Stimulated activated naive CD4-positive, alpha-beta T cell (primary cell): ENCODE measurements at regions not wholly inside any gene's neighbourhood (a gene's known extent, or its start where the extent isn't known, plus 50 kb on each side); places are given as distances from the start of the nearest gene placed in this dataset.
"Not testable (repeated sequence)": the region's sequence is repeated elsewhere in the genome, so short reads cannot be mapped to it uniquely, and the experiment has no call there.

ENCODE experiments used
- DNase-seq, 6 experiments: peaks; one replicate each; lab custom pipeline; 2025; lab: John Stamatoyannopoulos, UW

- DNase-seq = no peak
These were observed 892.5 kb upstream of the EYS start for GRCh38 chr6:66599541-66599940.

- no peak for DNase-seq
These were observed 871.3 kb upstream of the EYS start for GRCh38 chr6:66578362-66578761.

- no peak for DNase-seq
These were observed 861.2 kb upstream of the EYS start for GRCh38 chr6:66568271-66568670.

GRCh38 chr6:66561479-66561878 is 854.5 kb upstream of the EYS start:
- DNase-seq = no peak

GRCh38 chr6:66558189-66558588 is 851.2 kb upstream of the EYS start:
- DNase-seq = no peak

GRCh38 chr6:66556936-66557335 is 849.9 kb upstream of the EYS start:
- DNase-seq = no peak

GRCh38 chr6:66555082-66555481 is 848.1 kb upstream of the EYS start:
- DNase-seq = no peak

GRCh38 chr6:66553441-66553840 is 846.4 kb upstream of the EYS start:
- no peak for DNase-seq

GRCh38 chr6:66538551-66539135 is 831.6 kb upstream of the EYS start:
- no peak for DNase-seq

GRCh38 chr6:66533921-66534404 is 826.9 kb upstream of the EYS start:
- DNase-seq = no peak

- no peak for DNase-seq
These were observed 819.0 kb upstream of the EYS start for GRCh38 chr6:66526061-66526460.

GRCh38 chr6:66522864-66523263 is 815.8 kb upstream of the EYS start:
- no peak for DNase-seq

- no peak for DNase-seq
These were observed 809.4 kb upstream of the EYS start for GRCh38 chr6:66516377-66516776.

GRCh38 chr6:66508433-66508832 is 801.4 kb upstream of the EYS start:
- DNase-seq = no peak

GRCh38 chr6:66499851-66500250 is 792.8 kb upstream of the EYS start:
- no peak for DNase-seq

GRCh38 chr6:66496659-66497058 is 789.6 kb upstream of the EYS start:
- no peak for DNase-seq

- DNase-seq = not testable (repeated sequence)
These were observed 787.6 kb upstream of the EYS start for GRCh38 chr6:66494643-66495042.

- DNase-seq = no peak
These were observed 782.4 kb upstream of the EYS start for GRCh38 chr6:66489269-66489987.

GRCh38 chr6:66481216-66481615 is 774.2 kb upstream of the EYS start:
- no peak for DNase-seq

GRCh38 chr6:66478705-66479104 is 771.7 kb upstream of the EYS start:
- DNase-seq = no peak

- DNase-seq = no peak
These were observed 728.3 kb upstream of the EYS start for GRCh38 chr6:66435321-66435720.

- DNase-seq = no peak
These were observed 722.2 kb upstream of the EYS start for GRCh38 chr6:66429210-66429609.

- no peak for DNase-seq
These were observed 716.0 kb upstream of the EYS start for GRCh38 chr6:66423047-66423446.

GRCh38 chr6:66421570-66421969 is 714.5 kb upstream of the EYS start:
- no peak for DNase-seq
